GM18511 (cell line): ENCODE measurements at regions not wholly inside any gene's neighbourhood (a gene's known extent, or its start where the extent isn't known, plus 50 kb on each side); places are given as distances from the start of the nearest gene placed in this dataset.

Experiments used
- ATAC-seq: cut with Tn5 transposase; IDR thresholded peaks from one replicate; pipeline ENCODE4 v1.9.1; 2021; ENCODE audit warnings: mild to moderate bottlenecking, moderate library complexity; ENCODE audit not compliant: unreplicated experiment

GRCh38 chr4:180058691-180059215 lies 2184.4 kb upstream of the TENM3 start:
- ATAC-seq = peak; percentile 17

GRCh38 chr4:180059216-180059881 lies 2183.9 kb upstream of the TENM3 start:
- ATAC-seq = peak; percentile 20

GRCh38 chr4:180060159-180060889 lies 2182.9 kb upstream of the TENM3 start:
- ATAC-seq = no peak

GRCh38 chr4:180081072-180081471 lies 2162.1 kb upstream of the TENM3 start:
- ATAC-seq = no peak

GRCh38 chr4:180084561-180084960 lies 2158.6 kb upstream of the TENM3 start:
- ATAC-seq = no peak

- no peak for ATAC-seq
Measured at GRCh38 chr4:180086480-180087190, 2156.6 kb upstream of the TENM3 start.

GRCh38 chr4:180098586-180098985 lies 2144.6 kb upstream of the TENM3 start:
- ATAC-seq = no peak

GRCh38 chr4:180099957-180100356 lies 2143.2 kb upstream of the TENM3 start:
- ATAC-seq = no peak

- no peak for ATAC-seq
Measured at GRCh38 chr4:180100433-180101344, 2142.5 kb upstream of the TENM3 start.

- no peak for ATAC-seq
Measured at GRCh38 chr4:180101348-180102083, 2141.7 kb upstream of the TENM3 start.

- ATAC-seq = no peak
Measured at GRCh38 chr4:180103794-180104193, 2139.4 kb upstream of the TENM3 start.

- ATAC-seq = no peak
Measured at GRCh38 chr4:180105362-180105761, 2137.8 kb upstream of the TENM3 start.

GRCh38 chr4:180106122-180106521 lies 2137.1 kb upstream of the TENM3 start:
- ATAC-seq = no peak

GRCh38 chr4:180106997-180107396 lies 2136.2 kb upstream of the TENM3 start:
- ATAC-seq = no peak

GRCh38 chr4:180116840-180117239 lies 2126.4 kb upstream of the TENM3 start:
- no peak for ATAC-seq

- ATAC-seq = no peak
Measured at GRCh38 chr4:180120068-180120467, 2123.1 kb upstream of the TENM3 start.

- peak; percentile 53 for ATAC-seq
Measured at GRCh38 chr4:180134091-180134866, 2108.9 kb upstream of the TENM3 start.

GRCh38 chr4:180141734-180142133 lies 2101.5 kb upstream of the TENM3 start:
- no peak for ATAC-seq

- ATAC-seq = no peak
Measured at GRCh38 chr4:180148737-180149136, 2094.5 kb upstream of the TENM3 start.
